SK-N-SH (cell line): ENCODE measurements at regions not wholly inside any gene's neighbourhood (a gene's known extent, or its start where the extent isn't known, plus 50 kb on each side); places are given as distances from the start of the nearest gene placed in this dataset.

Experiments used
- CTCF ChIA-PET: fragments of 300-600, 350-600 bp; formaldehyde crosslinking; extraction: SDS; loops from one replicate; lab custom pipeline; 2021; lab: Yijun Ruan, JAX
- POLR2A ChIA-PET: fragments of 350-600 bp; sonication (Branson Sonifier 250); formaldehyde crosslinking; extraction: SDS; loops from one replicate; lab custom pipeline; 2020; ENCODE audit warnings: antibody characterized with exemption, inconsistent platforms; lab: Yijun Ruan, JAX
- DNase-seq: peaks from one replicate; pipeline ENCODE4 v3.0.0; 2012
- H2AFZ ChIP-seq: fragments of 200-600 bp; sonication (generic); 2 replicates; pipeline ENCODE4 v1.8.1; 2016; ENCODE audit warnings: antibody characterized with exemption, mild to moderate bottlenecking, low read depth
- H3F3A ChIP-seq: fragments of 200-600 bp; sonication (generic); replicated peaks from 2 replicates; pipeline ENCODE3; 2016; ENCODE audit warnings: antibody characterized with exemption, mild to moderate bottlenecking; ENCODE audit not compliant: insufficient read depth
- H3K27ac ChIP-seq, 2 experiments: fragments of 200-500 bp in 1 of 2; fragments of 200-600 bp in 1 of 2; sonication (Bioruptor generic) in 1 of 2; sonication (generic), shearing (Covaris generic) in 1 of 2; 2 replicates each; pipeline versions ENCODE4 v1.5.1 to v1.6.1; 2014 to 2016; ENCODE audit warnings: low read depth in 2 of 2, inconsistent platforms in 1 of 2, low read length in 1 of 2, mild to moderate bottlenecking in 1 of 2, mixed read lengths in 1 of 2
- H3K27me3 ChIP-seq: fragments of 200-600 bp; sonication (generic), shearing (Covaris generic); 2 replicates; pipeline ENCODE4 v1.6.1; 2016; ENCODE audit warnings: mixed run types; ENCODE audit not compliant: insufficient read depth
- H3K36me3 ChIP-seq, 2 experiments: fragments of 200-500 bp in 1 of 2; fragments of 200-600 bp in 1 of 2; sonication (Bioruptor generic) in 1 of 2; sonication (generic) in 1 of 2; replicated peaks in 1 of 2; 2 replicates each; pipeline versions ENCODE3 to v1.5.1; 2014 to 2016; ENCODE audit warnings: low read length in 1 of 2, mild to moderate bottlenecking in 1 of 2; ENCODE audit not compliant: insufficient read depth in 2 of 2, control insufficient read depth in 1 of 2
- H3K4me1 ChIP-seq, 2 experiments: fragments of 200-500 bp in 1 of 2; fragments of 200-600 bp in 1 of 2; sonication (Bioruptor generic) in 1 of 2; sonication (generic), shearing (Covaris generic) in 1 of 2; 2 replicates each; pipeline versions ENCODE4 v1.5.1 to v1.6.1; 2014 to 2016; ENCODE audit warnings: low read depth in 1 of 2, low read length in 1 of 2, mixed run types in 1 of 2; ENCODE audit not compliant: insufficient read depth in 2 of 2, control insufficient read depth in 1 of 2
- H3K4me2 ChIP-seq: fragments of 200-600 bp; sonication (generic), shearing (Covaris generic); 2 replicates; pipeline ENCODE4 v1.6.1; 2017; ENCODE audit warnings: mixed run types
- H3K4me3 ChIP-seq, 2 experiments: fragments of 200-500 bp in 1 of 2; fragments of 200-600 bp in 1 of 2; sonication (Bioruptor generic) in 1 of 2; sonication (generic), shearing (Covaris generic) in 1 of 2; 2 replicates each; pipeline versions ENCODE4 v1.5.1 to v1.8.1; 2014 to 2016; ENCODE audit warnings: low read depth in 2 of 2, inconsistent platforms in 1 of 2, low read length in 1 of 2, mild to moderate bottlenecking in 1 of 2, mixed read lengths in 1 of 2, moderate library complexity in 1 of 2
- H3K79me2 ChIP-seq: fragments of 200-600 bp; sonication (generic); 2 replicates; pipeline ENCODE4 v1.8.1; 2017; ENCODE audit warnings: mild to moderate bottlenecking; ENCODE audit not compliant: insufficient read depth
- H3K9ac ChIP-seq: fragments of 200-600 bp; sonication (generic); 2 replicates; pipeline ENCODE4 v1.6.1; 2017; ENCODE audit warnings: mixed run types
- H3K9me2 ChIP-seq: fragments of 200-600 bp; sonication (generic); 2 replicates; pipeline ENCODE4 v1.6.1; 2017; ENCODE audit warnings: mixed run types
- H3K9me3 ChIP-seq: fragments of 200-600 bp; sonication (generic); 2 replicates; pipeline ENCODE4 v1.6.1; 2017; ENCODE audit warnings: mixed run types, mild to moderate bottlenecking, moderate library complexity
- H4K20me1 ChIP-seq: fragments of 200-600 bp; sonication (generic); 2 replicates; pipeline ENCODE4 v1.6.1; 2017; ENCODE audit warnings: mild to moderate bottlenecking, mixed run types; ENCODE audit not compliant: insufficient read depth
- EP300 ChIP-seq, 2 experiments: IDR thresholded peaks; 2 replicates each; pipeline versions ENCODE4 v1.4.0 to v1.6.1; 2012; ENCODE audit warnings: borderline replicate concordance in 1 of 2, low read depth in 1 of 2, low read length in 1 of 2
- FOSL2 ChIP-seq: IDR thresholded peaks from 2 replicates; pipeline ENCODE4 v1.4.0; 2012; ENCODE audit warnings: low read depth, mild to moderate bottlenecking, moderate library complexity, borderline replicate concordance
- FOXJ3 ChIP-seq: sonication (generic); formaldehyde crosslinking; IDR thresholded peaks from 2 replicates; pipeline ENCODE4 v1.5.1; 2020; ENCODE audit warnings: mild to moderate bottlenecking, missing genetic modification reagents
- FOXM1 ChIP-seq: IDR thresholded peaks from 2 replicates; pipeline ENCODE4 v1.4.0; 2012; ENCODE audit warnings: low read depth, mild to moderate bottlenecking
- IRF3 ChIP-seq: fragments of 150-350 bp; IDR thresholded peaks from 2 replicates; pipeline ENCODE4 v1.6.1; 2016; ENCODE audit warnings: mild to moderate bottlenecking, low read depth, low read length
- MXI1 ChIP-seq: IDR thresholded peaks from 2 replicates; pipeline ENCODE4 v1.6.1; 2012; ENCODE audit warnings: mild to moderate bottlenecking, low read depth, low read length, improper control_type of control experiment
- NFIC ChIP-seq: IDR thresholded peaks from 2 replicates; pipeline ENCODE4 v1.4.0; 2012; ENCODE audit warnings: borderline replicate concordance
- PBX3 ChIP-seq: IDR thresholded peaks from 2 replicates; pipeline ENCODE4; 2012
- RAD21 ChIP-seq: IDR thresholded peaks from 2 replicates; pipeline ENCODE4 v1.6.1; 2012; ENCODE audit warnings: mild to moderate bottlenecking, low read length
- RFX5 ChIP-seq: IDR thresholded peaks from 2 replicates; pipeline ENCODE4 v1.6.1; 2012; ENCODE audit warnings: mild to moderate bottlenecking, improper control_type of control experiment, low read length
- TAF1 ChIP-seq: IDR thresholded peaks from 2 replicates; pipeline ENCODE4 v1.6.1; 2012; ENCODE audit warnings: low read depth, mild to moderate bottlenecking, low read length, moderate library complexity, borderline replicate concordance
- USF2 ChIP-seq: fragments of 150-350 bp; IDR thresholded peaks from 2 replicates; pipeline ENCODE4 v1.6.1; 2017; ENCODE audit warnings: antibody characterized with exemption, low read length, low read depth, borderline replicate concordance
- YY1 ChIP-seq: IDR thresholded peaks from 2 replicates; pipeline ENCODE4 v1.4.0; 2012; ENCODE audit warnings: low read depth, mild to moderate bottlenecking
- WGBS: methylation state at CpG from one replicate; pipeline ENCODE4 v1.1.6; 2017; ENCODE audit warnings: low lambda C conversion rate; 5-methylcytosine and 5-hydroxymethylcytosine counted together
- TF ChIP-seq, protein P1 (sequence below): fragments of 200-600 bp; sonication (generic); IDR thresholded peaks from 2 replicates; pipeline ENCODE4 v1.6.1; 2017; ENCODE audit warnings: antibody characterized with exemption, mild to moderate bottlenecking, moderate library complexity
- TF ChIP-seq, protein P2 (sequence below): IDR thresholded peaks from 2 replicates; pipeline ENCODE4 v1.6.1; 2012; ENCODE audit warnings: mild to moderate bottlenecking, low read depth, low read length, moderate library complexity

DNA sequence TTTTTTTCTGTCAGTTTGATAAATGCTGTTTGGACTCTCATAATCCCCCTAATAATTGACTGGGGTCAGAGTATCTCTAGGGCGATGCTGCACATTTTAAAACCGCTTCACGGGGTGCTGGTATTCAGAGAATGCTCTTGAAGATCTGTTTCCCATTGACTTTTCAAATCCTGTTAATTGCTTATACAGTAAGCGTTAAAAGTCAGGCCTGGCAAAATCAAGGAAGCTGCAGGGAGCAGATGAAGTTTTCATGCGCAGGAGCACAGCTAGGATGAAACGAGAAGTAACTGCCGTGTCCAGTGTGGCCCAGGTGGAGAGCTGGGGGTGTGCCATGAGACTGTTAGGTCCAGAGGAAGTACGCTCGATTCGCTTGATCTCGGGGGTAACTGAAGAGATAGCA lies 312.9 kb downstream of the TRIML1 start:
- CTCF ChIA-PET = interaction anchor here (1.1 kb wide), 1 partner anchor 306 kb away, joined by 3 read pairs; no protein-coding TSS in a partner anchor
- no peaks in the 10 kb centered on the region for H4K20me1 ChIP-seq
- DNase-seq = no peak
- no peaks in the 10 kb centered on the region for H3K79me2 ChIP-seq
- H3K9me3 ChIP-seq = no peaks in the 10 kb centered on the region
- POLR2A ChIA-PET = no interaction called here
- H3F3A ChIP-seq = peaks cover 19% of the 10 kb centered on the region
- no peaks in the 10 kb centered on the region for H3K9me2 ChIP-seq
- 51% methylated on average over 11 of the region's 11 CpGs for WGBS
- TF ChIP-seq, protein P1, sequence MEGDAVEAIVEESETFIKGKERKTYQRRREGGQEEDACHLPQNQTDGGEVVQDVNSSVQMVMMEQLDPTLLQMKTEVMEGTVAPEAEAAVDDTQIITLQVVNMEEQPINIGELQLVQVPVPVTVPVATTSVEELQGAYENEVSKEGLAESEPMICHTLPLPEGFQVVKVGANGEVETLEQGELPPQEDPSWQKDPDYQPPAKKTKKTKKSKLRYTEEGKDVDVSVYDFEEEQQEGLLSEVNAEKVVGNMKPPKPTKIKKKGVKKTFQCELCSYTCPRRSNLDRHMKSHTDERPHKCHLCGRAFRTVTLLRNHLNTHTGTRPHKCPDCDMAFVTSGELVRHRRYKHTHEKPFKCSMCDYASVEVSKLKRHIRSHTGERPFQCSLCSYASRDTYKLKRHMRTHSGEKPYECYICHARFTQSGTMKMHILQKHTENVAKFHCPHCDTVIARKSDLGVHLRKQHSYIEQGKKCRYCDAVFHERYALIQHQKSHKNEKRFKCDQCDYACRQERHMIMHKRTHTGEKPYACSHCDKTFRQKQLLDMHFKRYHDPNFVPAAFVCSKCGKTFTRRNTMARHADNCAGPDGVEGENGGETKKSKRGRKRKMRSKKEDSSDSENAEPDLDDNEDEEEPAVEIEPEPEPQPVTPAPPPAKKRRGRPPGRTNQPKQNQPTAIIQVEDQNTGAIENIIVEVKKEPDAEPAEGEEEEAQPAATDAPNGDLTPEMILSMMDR = no peak
- no peak overlapping the region for H3K4me2 ChIP-seq
- no peaks in the 10 kb centered on the region for H3K36me3 ChIP-seq
- no peaks in the 10 kb centered on the region for H3K4me1 ChIP-seq
- H3K27ac ChIP-seq = no peak overlapping the region
- H3K9ac ChIP-seq = no peak overlapping the region
- H3K4me3 ChIP-seq = no peak overlapping the region
- H3K27me3 ChIP-seq = no peaks in the 10 kb centered on the region
- H2AFZ ChIP-seq = no peak overlapping the region

- no peaks in the 10 kb centered on the region for H3K27me3 ChIP-seq
- peak overlapping the region in 1 of 2 experiments; percentile 35; a peak in 1 of 4 replicates for H3K27ac ChIP-seq
- WGBS = 56% methylated on average over 5 of the region's 5 CpGs
- H3K9me2 ChIP-seq = no peaks in the 10 kb centered on the region
- ChIA-PET CTCF (no interaction called here), POLR2A (no interaction called here)
- no peaks in the 10 kb centered on the region; the same call in 1 of the 2 replicates for H3K79me2 ChIP-seq
- no peaks in the 10 kb centered on the region for H3K4me1 ChIP-seq
- H3K9ac ChIP-seq = no peak overlapping the region
- H3K36me3 ChIP-seq = no peaks in the 10 kb centered on the region
- no peaks in the 10 kb centered on the region for H4K20me1 ChIP-seq
- H3K9me3 ChIP-seq = no peaks in the 10 kb centered on the region
- H3K4me2 ChIP-seq = peak overlapping the region; percentile 72
- H3K4me3 ChIP-seq = peak overlapping the region; percentile 56 to 80; a peak in 3 of 4 replicates
- peaks cover 13% of the 10 kb centered on the region for H3F3A ChIP-seq
- H2AFZ ChIP-seq = peak overlapping the region; percentile 84; the same call in 1 of the 2 replicates
- DNase-seq = no peak
- no peak for TF ChIP-seq IRF3
- TF ChIP-seq NFIC = no peak
- no peak for TF ChIP-seq USF2
- no peak for TF ChIP-seq EP300 (IDR thresholded peaks at IDR 0.05; ENCODE audit: borderline replicate concordance in 1 of 2, low read depth in 1 of 2, low read length in 1 of 2)
- no peak for TF ChIP-seq FOXJ3 (CRISPR knock-in tag)
- TF ChIP-seq, protein P1 = no peak
- TF ChIP-seq, protein P2, sequence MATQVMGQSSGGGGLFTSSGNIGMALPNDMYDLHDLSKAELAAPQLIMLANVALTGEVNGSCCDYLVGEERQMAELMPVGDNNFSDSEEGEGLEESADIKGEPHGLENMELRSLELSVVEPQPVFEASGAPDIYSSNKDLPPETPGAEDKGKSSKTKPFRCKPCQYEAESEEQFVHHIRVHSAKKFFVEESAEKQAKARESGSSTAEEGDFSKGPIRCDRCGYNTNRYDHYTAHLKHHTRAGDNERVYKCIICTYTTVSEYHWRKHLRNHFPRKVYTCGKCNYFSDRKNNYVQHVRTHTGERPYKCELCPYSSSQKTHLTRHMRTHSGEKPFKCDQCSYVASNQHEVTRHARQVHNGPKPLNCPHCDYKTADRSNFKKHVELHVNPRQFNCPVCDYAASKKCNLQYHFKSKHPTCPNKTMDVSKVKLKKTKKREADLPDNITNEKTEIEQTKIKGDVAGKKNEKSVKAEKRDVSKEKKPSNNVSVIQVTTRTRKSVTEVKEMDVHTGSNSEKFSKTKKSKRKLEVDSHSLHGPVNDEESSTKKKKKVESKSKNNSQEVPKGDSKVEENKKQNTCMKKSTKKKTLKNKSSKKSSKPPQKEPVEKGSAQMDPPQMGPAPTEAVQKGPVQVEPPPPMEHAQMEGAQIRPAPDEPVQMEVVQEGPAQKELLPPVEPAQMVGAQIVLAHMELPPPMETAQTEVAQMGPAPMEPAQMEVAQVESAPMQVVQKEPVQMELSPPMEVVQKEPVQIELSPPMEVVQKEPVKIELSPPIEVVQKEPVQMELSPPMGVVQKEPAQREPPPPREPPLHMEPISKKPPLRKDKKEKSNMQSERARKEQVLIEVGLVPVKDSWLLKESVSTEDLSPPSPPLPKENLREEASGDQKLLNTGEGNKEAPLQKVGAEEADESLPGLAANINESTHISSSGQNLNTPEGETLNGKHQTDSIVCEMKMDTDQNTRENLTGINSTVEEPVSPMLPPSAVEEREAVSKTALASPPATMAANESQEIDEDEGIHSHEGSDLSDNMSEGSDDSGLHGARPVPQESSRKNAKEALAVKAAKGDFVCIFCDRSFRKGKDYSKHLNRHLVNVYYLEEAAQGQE = no peak
- no peak for TF ChIP-seq FOSL2
- no peak for TF ChIP-seq PBX3
- no peak for TF ChIP-seq TAF1
- no peak for TF ChIP-seq FOXM1
- no peak for TF ChIP-seq RAD21
- TF ChIP-seq YY1 = no peak
- no peak for TF ChIP-seq MXI1
- TF ChIP-seq RFX5 = no peak
Observed at GRCh38 chr4:188454575-188454974, 315.3 kb downstream of the TRIML1 start.
